GM21737 (cell line): ENCODE measurements at regions not wholly inside any gene's neighbourhood (a gene's known extent, or its start where the extent isn't known, plus 50 kb on each side); places are given as distances from the start of the nearest gene placed in this dataset.

Source experiments
- ATAC-seq: cut with Tn5 transposase; IDR thresholded peaks from one replicate; pipeline ENCODE4 v1.9.1; 2021; ENCODE audit warnings: mild to moderate bottlenecking, moderate library complexity; ENCODE audit not compliant: unreplicated experiment

DNA sequence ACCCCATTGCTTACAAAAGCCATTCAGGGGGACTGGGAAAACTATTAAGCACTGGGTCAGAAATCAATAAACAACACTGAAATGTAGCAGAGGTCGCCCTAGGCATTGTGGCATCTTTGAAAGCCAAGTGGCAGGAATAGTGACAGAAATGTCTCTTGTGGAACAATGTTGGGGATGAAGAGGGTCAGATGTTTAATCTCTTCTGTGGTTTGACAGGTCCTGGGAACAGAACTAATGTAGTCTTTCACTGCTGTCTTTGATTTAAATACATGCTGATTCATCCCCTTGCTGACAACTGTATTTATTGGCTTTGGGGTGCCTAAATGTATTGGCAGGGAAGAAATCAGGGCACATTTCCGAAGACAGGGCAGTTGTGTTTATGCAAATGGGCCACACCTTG lies 194.8 kb downstream of the ATG4C start:
- ATAC-seq = no peak

DNA sequence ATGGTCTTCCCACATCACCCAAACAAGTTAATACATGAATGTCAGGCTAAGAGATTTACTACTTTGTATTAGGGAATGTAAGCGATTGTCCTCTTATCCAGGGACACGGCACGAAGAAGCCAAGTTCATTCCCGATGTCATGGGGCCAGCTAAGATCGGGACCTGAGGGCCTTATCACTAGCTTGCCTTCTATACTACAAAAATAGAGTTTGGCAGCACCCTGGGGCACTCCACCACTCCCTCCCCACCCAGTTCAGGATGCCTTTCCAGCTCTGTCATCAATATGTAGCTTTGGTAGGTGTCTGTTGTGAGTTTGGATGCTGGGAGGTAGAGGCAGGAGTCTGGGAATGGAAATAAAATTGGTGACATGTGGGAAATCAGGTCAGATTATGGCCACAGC lies 197.5 kb downstream of the ATG4C start:
- ATAC-seq = no peak

DNA sequence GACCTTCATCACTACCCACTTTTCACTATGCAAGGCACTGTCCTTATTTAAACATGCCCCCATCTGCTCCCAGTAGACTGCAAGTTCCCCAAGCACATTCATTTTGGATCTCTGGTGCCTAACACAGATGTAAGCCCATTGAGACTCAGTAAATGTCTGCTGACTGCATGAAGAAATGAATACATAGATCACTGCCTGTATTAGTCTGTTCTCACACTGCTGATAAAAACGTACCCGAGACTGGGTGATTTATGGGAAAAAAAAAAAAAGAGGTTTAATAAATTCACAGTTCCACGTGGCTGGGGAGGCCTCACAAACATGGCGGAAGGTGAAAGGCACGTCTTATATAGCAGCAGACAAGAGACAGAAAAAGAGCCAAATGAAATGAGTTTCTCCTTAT lies 204.9 kb downstream of the ATG4C start:
- no peak for ATAC-seq

GRCh38 chr1:62989497-62989896 lies 205.6 kb downstream of the ATG4C start:
- no peak for ATAC-seq

- no peak for ATAC-seq
Observed at GRCh38 chr1:62991152-62991551, 207.2 kb downstream of the ATG4C start.

- ATAC-seq = no peak
Observed at GRCh38 chr1:62993844-62994243, 209.9 kb downstream of the ATG4C start.

DNA sequence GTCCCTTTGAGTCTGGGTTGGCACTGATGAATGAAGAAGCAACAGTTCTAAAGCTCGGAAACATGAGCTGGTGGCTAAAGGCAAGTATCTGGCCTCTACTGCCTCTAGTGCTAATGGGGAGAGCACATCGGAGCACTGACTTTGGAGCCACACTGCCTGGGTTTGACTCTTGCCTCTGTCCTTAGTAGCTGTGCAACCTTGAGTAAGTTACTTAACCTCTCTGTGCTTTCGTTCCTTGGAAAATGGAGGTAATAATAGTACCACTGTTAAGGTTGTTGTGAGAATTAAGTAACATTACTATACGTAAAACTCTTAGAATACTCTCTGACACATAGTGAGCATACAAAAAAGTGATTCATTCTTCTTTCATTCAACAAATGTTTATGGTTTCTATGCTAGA lies 211.2 kb downstream of the ATG4C start:
- no peak for ATAC-seq

- no peak for ATAC-seq
Observed at GRCh38 chr1:62997884-62998283, 214.0 kb downstream of the ATG4C start.

DNA sequence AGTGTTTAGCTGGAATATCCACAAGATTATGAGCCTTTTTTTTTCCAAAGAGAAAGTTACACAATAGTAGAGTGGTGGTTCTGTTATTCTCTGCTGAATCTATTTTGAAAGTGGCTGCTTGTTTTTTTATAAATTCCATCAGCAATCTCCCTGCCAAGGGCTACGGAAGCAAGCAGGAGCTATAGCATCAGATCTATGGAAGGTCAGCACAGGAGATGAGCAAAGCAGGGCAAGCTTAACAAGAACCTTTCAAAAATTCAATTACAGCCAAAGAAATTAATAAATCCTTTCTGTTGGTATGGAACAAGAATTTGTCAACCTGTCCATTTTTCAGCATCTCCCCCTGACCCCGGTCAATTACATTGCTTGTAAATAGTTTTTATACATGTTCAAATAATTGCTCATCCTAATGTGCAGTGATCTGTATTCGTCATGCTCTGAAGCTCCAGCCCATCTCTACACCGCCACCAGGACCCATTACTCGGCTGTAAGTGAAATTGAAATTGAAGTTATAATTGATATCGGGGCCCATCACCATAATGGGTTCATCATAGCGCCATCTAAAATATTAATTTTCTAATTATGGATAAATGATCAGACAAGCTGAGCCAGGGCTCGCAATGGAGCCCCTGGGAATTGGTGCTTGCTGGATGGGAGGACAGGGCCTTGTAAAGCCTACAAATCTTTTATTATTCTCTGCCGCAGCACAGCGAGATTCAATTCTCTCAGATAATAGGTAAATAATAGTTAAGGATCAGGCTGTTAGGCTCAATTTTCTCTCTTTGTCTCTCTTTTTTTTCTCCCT lies 215.1 kb downstream of the ATG4C start:
- ATAC-seq = no peak

DNA sequence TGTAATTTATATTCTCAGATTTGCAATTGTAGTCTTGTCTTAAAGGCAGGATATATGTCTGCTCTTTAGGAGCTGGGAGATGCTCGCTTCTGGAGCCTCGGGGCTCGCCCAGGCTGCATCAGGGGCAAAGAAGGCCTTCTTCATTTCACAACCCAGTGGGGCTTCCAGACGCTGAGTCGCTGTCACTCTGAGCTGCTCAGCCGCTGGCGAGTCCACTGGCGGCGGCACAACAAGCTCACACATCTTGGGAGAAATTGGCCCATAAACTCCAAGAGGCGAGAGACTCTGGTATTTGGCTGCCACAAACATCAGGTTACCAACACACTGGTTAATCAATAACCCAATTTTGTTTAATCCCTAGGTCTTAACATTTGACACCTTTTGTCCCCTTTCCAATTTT lies 216.6 kb downstream of the ATG4C start:
- no peak for ATAC-seq

- ATAC-seq = no peak
Observed at GRCh38 chr1:63004868-63005267, 220.9 kb downstream of the ATG4C start.

GRCh38 chr1:63005812-63006211 lies 221.9 kb downstream of the ATG4C start:
- no peak for ATAC-seq

DNA sequence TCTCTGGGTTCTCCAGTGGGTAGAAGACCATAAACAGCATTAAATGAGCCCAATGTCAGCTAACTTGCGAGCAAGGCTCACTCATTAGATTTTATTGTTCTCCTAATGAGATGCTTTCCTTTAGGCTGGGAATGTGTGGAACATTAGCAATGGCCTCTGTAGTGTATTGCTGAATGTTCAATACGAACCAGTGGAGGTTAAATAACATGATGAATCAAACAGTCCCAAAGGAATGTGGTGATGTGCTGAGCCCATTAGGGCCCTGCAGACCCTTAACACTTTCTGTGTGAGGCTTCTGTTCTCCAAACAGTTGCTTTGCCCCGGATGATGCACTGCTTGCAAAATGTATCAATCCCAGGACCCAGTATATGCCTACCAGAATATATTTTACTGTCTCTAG lies 225.5 kb downstream of the ATG4C start:
- no peak for ATAC-seq

- no peak for ATAC-seq
Observed at GRCh38 chr1:63010913-63011660, 227.2 kb downstream of the ATG4C start.

DNA sequence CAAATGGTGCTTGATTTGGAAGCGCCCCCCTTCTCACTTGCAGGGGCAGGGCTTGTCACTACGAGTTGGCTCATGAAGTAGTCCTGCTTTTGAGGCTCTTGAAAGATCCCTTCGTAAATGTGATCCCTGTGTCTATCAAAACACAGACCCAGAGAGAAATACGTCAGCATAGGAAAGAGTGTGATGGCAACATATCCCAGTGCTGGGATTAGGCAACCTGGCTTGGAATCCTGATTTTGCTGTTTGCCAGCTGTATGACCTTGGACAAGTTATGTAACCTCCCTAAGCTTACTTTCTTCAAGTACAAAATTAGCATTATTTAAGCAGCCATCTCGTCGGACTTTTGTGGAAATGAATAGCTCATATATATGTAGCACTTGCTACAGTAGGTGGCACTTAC lies 228.4 kb downstream of the ATG4C start:
- no peak for ATAC-seq

GRCh38 chr1:63014267-63014666 lies 230.3 kb downstream of the ATG4C start:
- ATAC-seq = no peak

DNA sequence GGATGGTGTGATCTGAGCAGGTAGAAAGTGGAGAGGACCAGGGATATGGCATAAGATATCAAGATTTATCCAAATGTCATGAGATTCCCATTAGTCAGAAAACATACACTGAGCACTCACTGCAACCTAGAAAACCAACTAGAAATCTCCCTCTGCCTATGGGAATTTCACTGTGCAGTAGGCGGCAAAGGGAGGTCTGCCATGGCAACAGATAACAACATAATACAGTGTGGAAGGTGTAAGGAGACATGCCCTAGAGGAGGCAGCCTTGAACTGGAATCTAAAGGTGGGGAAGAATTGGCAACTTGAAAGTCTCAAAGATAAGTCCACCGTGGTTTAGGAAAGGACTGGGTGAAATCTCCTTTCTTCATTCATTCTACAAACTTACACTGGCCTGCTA lies 238.4 kb downstream of the ATG4C start:
- no peak for ATAC-seq

GRCh38 chr1:63023171-63023570 lies 239.2 kb downstream of the ATG4C start:
- no peak for ATAC-seq

DNA sequence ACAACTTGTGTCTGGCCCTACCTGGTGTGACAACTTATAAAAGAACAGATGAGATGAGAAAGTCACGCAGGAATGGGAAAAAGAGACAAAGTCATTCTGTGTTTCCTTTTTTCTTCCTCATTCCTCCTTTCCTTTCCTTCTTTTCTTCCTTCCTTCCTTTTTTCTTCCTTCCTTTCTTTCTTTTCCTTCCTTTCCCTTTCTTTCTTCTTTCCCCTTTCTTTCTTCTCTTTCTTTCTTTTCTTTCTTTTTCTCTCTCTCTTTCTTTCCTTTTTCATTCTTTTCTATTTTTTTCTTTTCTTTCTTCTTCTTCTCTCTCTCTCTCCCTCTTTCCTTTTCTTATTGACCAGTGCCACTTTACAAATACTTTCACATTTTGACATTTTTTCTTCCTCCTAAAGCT lies 239.7 kb downstream of the ATG4C start:
- ATAC-seq = no peak

GRCh38 chr1:63024132-63024531 lies 240.2 kb downstream of the ATG4C start:
- ATAC-seq = no peak

GRCh38 chr1:63027176-63027575 lies 243.2 kb downstream of the ATG4C start:
- ATAC-seq = no peak

- no peak for ATAC-seq
Observed at GRCh38 chr1:63032171-63032570, 248.2 kb downstream of the ATG4C start.
